Progenitor cell of endocrine pancreas (in vitro differentiated cells): ENCODE measurements at regions not wholly inside any gene's neighbourhood (a gene's known extent, or its start where the extent isn't known, plus 50 kb on each side); places are given as distances from the start of the nearest gene placed in this dataset.

Source experiments
- DNase-seq: peaks from one replicate; pipeline ENCODE4 v3.0.0; 2021; ENCODE audit warnings: low spot score; ENCODE audit not compliant: unreplicated experiment
- H3K27ac Mint-ChIP-seq: 2 replicates; pipeline ENCODE4 v1.8.0; 2021; ENCODE audit warnings: mild to moderate bottlenecking, moderate library complexity, mixed read lengths
- H3K27me3 Mint-ChIP-seq: 2 replicates; pipeline ENCODE4 v1.8.0; 2021; ENCODE audit warnings: mixed read lengths
- H3K36me3 Mint-ChIP-seq: 2 replicates; pipeline ENCODE4 v1.8.0; 2022; ENCODE audit warnings: mixed read lengths; ENCODE audit not compliant: insufficient read depth
- H3K4me1 Mint-ChIP-seq: 2 replicates; pipeline ENCODE4 v1.8.0; 2021; ENCODE audit warnings: low read depth, mixed read lengths
- H3K4me3 Mint-ChIP-seq: 2 replicates; pipeline ENCODE4 v1.8.0; 2021; ENCODE audit warnings: low read depth, mild to moderate bottlenecking, moderate library complexity, mixed read lengths
- H3K9me3 Mint-ChIP-seq: 2 replicates; pipeline ENCODE4 v1.8.0; 2021; ENCODE audit warnings: low read depth, mixed read lengths
- TF ChIP-seq, protein P1 (sequence below): fragments of 200-600 bp; sonication (generic); IDR thresholded peaks from one replicate; pipeline ENCODE4 v1.5.0; 2021; ENCODE audit warnings: antibody characterized with exemption, mild to moderate bottlenecking; ENCODE audit not compliant: unreplicated experiment

DNA sequence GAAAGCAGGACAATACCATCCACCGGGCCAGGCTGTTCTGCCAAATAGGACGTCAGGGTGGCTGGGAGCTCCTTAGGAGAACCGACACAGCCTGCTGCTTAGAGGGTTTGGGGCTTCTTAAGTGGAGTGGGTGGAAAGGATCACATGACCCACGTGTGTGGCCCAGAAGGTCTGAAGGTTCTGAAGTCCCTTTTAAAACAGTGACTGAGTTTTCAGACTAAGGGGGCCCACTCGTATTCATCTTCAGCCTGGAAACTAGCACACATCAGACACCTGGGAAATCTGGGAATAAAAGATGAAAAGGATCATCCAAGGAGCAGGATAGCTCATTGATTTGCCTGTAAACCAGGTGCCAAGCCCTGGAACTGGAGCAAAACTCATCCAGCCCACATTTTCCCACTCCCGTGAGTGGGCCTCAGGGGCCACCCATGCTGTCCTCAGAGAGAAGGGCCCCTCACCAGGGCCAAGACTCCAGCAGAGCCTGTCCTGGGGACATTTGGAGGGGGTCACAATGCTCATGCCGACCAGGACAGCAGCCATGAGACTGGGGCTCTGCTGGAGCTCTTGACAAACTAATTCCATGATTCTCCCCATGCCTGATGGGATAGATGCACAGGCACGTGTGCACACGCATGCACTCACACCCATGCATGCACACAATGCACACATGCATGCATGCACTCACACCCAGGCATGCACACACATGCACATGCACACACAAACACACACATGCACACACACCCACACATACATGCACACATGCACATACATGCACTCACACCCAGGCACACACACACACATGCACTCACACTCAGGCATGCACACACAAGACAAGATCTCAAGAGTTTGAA, 168.8 kb upstream of the PPP2R2D start:
- peaks cover 7% of the 10 kb centered on the region for H3K4me1 Mint-ChIP-seq
- H3K4me3 Mint-ChIP-seq, result no peak overlapping the region
- H3K27ac Mint-ChIP-seq, result no peak overlapping the region
- peaks cover 6% of the 10 kb centered on the region for H3K27me3 Mint-ChIP-seq
- no peaks in the 10 kb centered on the region for H3K36me3 Mint-ChIP-seq
- peaks cover 4% of the 10 kb centered on the region for H3K9me3 Mint-ChIP-seq
- TF ChIP-seq, protein P1, sequence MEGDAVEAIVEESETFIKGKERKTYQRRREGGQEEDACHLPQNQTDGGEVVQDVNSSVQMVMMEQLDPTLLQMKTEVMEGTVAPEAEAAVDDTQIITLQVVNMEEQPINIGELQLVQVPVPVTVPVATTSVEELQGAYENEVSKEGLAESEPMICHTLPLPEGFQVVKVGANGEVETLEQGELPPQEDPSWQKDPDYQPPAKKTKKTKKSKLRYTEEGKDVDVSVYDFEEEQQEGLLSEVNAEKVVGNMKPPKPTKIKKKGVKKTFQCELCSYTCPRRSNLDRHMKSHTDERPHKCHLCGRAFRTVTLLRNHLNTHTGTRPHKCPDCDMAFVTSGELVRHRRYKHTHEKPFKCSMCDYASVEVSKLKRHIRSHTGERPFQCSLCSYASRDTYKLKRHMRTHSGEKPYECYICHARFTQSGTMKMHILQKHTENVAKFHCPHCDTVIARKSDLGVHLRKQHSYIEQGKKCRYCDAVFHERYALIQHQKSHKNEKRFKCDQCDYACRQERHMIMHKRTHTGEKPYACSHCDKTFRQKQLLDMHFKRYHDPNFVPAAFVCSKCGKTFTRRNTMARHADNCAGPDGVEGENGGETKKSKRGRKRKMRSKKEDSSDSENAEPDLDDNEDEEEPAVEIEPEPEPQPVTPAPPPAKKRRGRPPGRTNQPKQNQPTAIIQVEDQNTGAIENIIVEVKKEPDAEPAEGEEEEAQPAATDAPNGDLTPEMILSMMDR, result no peak
- no peak for DNase-seq

DNA sequence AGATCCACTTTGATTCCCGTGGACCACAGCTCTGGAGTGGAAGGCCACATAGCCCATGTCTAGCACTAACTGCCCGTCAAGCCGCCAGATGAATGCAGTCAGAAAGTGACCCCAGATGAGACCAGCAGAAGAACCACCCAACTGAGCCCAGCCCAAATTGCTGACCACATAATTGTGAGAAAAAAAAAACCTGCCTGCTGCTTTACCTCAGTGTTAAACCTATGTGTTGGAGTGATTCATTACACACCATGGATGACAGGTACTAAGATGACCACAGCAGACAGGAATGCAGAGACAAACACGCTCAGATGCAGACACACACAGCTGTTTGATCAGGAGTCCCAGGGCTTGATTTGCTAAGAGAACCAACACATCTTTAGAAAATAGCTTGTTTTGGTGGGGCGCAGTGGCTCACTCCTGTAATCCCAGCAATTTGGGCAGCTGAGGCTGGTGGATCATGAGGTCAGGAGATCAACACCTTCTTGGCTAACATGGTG, 168.1 kb upstream of the PPP2R2D start:
- no peak for DNase-seq
- Mint-ChIP-seq H3K9me3 (peaks cover 4% of the 10 kb centered on the region), H3K4me1 (peaks cover 5% of the 10 kb centered on the region), H3K27ac (no peak overlapping the region), H3K36me3 (no peaks in the 10 kb centered on the region), H3K4me3 (no peak overlapping the region), H3K27me3 (no peaks in the 10 kb centered on the region)
- TF ChIP-seq, protein P1, result no peak

DNA sequence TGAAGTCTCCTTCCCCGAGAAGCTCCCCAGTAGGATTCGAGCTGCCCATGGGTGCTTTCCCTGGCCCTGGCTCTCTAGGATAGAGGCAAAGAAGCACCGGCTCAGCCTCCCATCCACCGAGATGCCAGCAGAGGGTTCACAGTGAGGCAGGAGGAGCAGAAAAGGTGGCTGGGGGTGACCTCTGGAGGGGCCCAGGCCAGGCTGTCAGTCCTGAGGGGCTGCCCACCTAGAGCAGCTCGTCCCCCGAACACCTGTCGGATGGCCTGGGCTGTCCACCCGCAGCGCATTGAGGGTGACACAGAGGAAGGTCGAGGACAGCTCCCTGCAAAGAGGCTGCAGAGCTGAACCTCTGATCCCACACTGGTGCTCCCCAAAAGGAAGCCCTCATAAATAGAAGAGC, 167.2 kb upstream of the PPP2R2D start:
- Mint-ChIP-seq H3K4me1 (peaks cover 5% of the 10 kb centered on the region), H3K9me3 (peaks cover 4% of the 10 kb centered on the region), H3K36me3 (no peaks in the 10 kb centered on the region), H3K27ac (no peak overlapping the region), H3K4me3 (no peak overlapping the region), H3K27me3 (no peaks in the 10 kb centered on the region)
- DNase-seq, result no peak
- TF ChIP-seq, protein P1, result no peak

DNA sequence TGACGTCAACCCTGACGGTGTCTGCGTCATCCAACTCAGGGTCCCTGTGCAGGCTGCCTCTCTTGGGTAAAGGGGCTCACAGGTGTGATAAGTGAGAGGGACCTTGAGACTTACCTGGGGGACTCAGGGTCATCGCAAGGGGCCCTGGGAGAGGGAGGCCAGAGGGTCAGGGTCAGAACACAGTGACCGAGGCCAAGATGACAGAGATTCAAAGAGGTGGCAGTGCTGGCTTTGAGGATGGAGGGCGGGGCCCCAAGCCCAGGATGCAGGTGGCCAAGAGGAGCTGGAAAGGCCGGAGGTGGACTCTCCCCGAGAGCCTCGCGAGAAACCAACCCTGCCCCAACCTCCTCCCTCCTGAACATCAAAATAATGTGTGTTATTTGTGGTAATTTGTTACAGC, 165.2 kb upstream of the PPP2R2D start:
- TF ChIP-seq, protein P1, result no peak
- Mint-ChIP-seq H3K9me3 (peaks cover 10% of the 10 kb centered on the region), H3K36me3 (no peaks in the 10 kb centered on the region), H3K27me3 (no peaks in the 10 kb centered on the region), H3K27ac (no peak overlapping the region), H3K4me3 (no peak overlapping the region), H3K4me1 (no peaks in the 10 kb centered on the region)
- no peak for DNase-seq

DNA sequence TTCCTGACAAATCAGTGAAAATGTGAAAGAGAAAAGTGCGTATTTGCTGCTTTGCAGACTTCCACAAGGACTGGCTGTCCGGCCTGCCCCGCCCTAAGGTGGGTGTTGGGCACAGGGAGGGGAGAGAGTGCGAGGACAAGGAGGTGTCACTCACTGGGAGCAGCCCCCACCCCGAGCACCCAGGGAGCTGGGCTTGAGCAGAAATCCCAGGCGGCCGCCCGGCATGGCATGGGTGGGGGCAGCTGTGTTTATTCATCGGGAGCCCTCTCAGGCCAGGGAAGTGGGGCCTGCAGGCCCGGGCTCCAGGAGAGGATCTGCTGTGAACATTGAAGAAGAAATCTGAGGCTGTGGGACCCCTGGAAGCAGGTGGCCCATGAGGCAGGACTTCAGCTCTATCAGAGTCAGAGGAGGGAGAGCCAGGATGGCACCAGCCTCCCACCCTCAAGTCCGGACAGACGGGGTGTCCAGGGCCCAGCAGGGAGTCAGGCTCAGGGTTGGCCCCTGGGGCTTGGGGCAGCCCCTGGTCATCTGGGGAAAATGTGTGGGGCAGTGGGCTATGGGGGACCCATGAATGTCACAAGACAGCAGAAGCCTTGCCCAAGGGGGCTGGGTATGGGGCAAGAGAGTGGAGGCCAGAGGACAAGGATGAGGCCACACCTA, 164.4 kb upstream of the PPP2R2D start:
- no peaks in the 10 kb centered on the region for H3K36me3 Mint-ChIP-seq
- H3K4me1 Mint-ChIP-seq, result no peaks in the 10 kb centered on the region
- H3K27me3 Mint-ChIP-seq, result no peaks in the 10 kb centered on the region
- no peak for DNase-seq
- H3K9me3 Mint-ChIP-seq, result peaks cover 10% of the 10 kb centered on the region
- no peak overlapping the region for H3K4me3 Mint-ChIP-seq
- H3K27ac Mint-ChIP-seq, result no peak overlapping the region
- TF ChIP-seq, protein P1, result no peak
